GM23338 (cell line): ENCODE measurements at regions not wholly inside any gene's neighbourhood (a gene's known extent, or its start where the extent isn't known, plus 50 kb on each side); places are given as distances from the start of the nearest gene placed in this dataset.
A peak's percentile ranks its signal among the peaks of the same experiment; 100 is the strongest.

ENCODE experiments used
- ATAC-seq: fragments of 200-7000 bp; cut with Tn5 transposase; 3 replicates; pipeline ENCODE4 v1.9.1; 2020
- DNase-seq: peaks from one replicate; pipeline ENCODE4 v3.0.0-alpha.2; 2015; ENCODE audit warnings: low spot score
- H2AFZ ChIP-seq: fragments of 200-600 bp; sonication (generic); 2 replicates; pipeline ENCODE4 v1.8.0; 2016; ENCODE audit warnings: antibody characterized with exemption, mild to moderate bottlenecking, moderate library complexity
- H3F3A ChIP-seq: fragments of 200-600 bp; sonication (generic); replicated peaks from 2 replicates; pipeline ENCODE4 v1.8.0; 2017; ENCODE audit warnings: antibody characterized with exemption, mixed run types, low read depth
- H3K27ac ChIP-seq: fragments of 200-600 bp; sonication (generic); 2 replicates; pipeline ENCODE4 v1.6.1; 2016; ENCODE audit warnings: low read depth
- H3K27me3 ChIP-seq: fragments of 200-600 bp; sonication (generic); 2 replicates; pipeline ENCODE4 v1.8.0; 2016; ENCODE audit warnings: mild to moderate bottlenecking, mixed run types, moderate library complexity; ENCODE audit not compliant: insufficient read depth
- H3K36me3 ChIP-seq: fragments of 200-600 bp; sonication (generic); 2 replicates; pipeline ENCODE4 v1.8.0; 2016; ENCODE audit warnings: mild to moderate bottlenecking; ENCODE audit not compliant: insufficient read depth
- H3K4me1 ChIP-seq: fragments of 200-600 bp; sonication (generic); 2 replicates; pipeline ENCODE4 v1.8.0; 2016; ENCODE audit warnings: mild to moderate bottlenecking, moderate library complexity; ENCODE audit not compliant: insufficient read depth
- H3K4me2 ChIP-seq: fragments of 200-600 bp; sonication (generic); 2 replicates; pipeline ENCODE4 v1.7.1; 2017; ENCODE audit warnings: mixed run types
- H3K4me3 ChIP-seq: fragments of 200-600 bp; sonication (generic); 2 replicates; pipeline ENCODE4 v1.6.1; 2016; ENCODE audit warnings: mixed run types
- H3K79me2 ChIP-seq: fragments of 200-600 bp; sonication (generic); replicated peaks from 2 replicates; pipeline ENCODE4 v1.8.0; 2017; ENCODE audit warnings: mild to moderate bottlenecking; ENCODE audit not compliant: insufficient read depth
- H3K9me2 ChIP-seq: fragments of 200-600 bp; sonication (generic); 2 replicates; pipeline ENCODE4 v1.8.0; 2017; ENCODE audit not compliant: insufficient read depth
- H4K20me1 ChIP-seq: fragments of 200-600 bp; sonication (generic); replicated peaks from 2 replicates; pipeline ENCODE4 v1.8.0; 2017; ENCODE audit warnings: mild to moderate bottlenecking; ENCODE audit not compliant: insufficient read depth
- H3K27ac Mint-ChIP-seq: 2 replicates; pipeline ENCODE4 v1.8.0; 2020; ENCODE audit warnings: inconsistent platforms, mild to moderate bottlenecking, moderate library complexity, mixed read lengths
- H3K27me3 Mint-ChIP-seq: 3 replicates; pipeline ENCODE4 v1.8.0; 2022; ENCODE audit warnings: low read depth, mild to moderate bottlenecking, moderate library complexity, mixed read lengths, inconsistent platforms; ENCODE audit not compliant: insufficient read depth, poor library complexity
- H3K36me3 Mint-ChIP-seq: 3 replicates; pipeline ENCODE4 v1.8.0; 2021; ENCODE audit warnings: low read depth, mild to moderate bottlenecking, inconsistent platforms, moderate library complexity, mixed read lengths
- H3K4me1 Mint-ChIP-seq: 3 replicates; pipeline ENCODE4 v1.8.0; 2020; ENCODE audit warnings: mild to moderate bottlenecking, inconsistent platforms, mixed read lengths
- H3K4me3 Mint-ChIP-seq: 3 replicates; pipeline ENCODE4 v1.8.0; 2021; ENCODE audit warnings: moderate library complexity, mild to moderate bottlenecking, inconsistent platforms, mixed read lengths
- H3K9me3 Mint-ChIP-seq: 3 replicates; pipeline ENCODE4 v1.8.0; 2020; ENCODE audit warnings: moderate library complexity, mild to moderate bottlenecking, inconsistent platforms, mixed read lengths
- CREB1 ChIP-seq: fragments of 250-450 bp; sonication (Bioruptor Pico); IDR thresholded peaks from 2 replicates; pipeline ENCODE4 v1.5.0; 2020; ENCODE audit warnings: low read depth, mild to moderate bottlenecking, moderate library complexity
- CTCF ChIP-seq, 2 experiments: fragments of 200-600 bp in 1 of 2; sonication (generic) in 1 of 2; conservative IDR thresholded peaks; 2 replicates each; pipeline versions ENCODE4 v1.5.1 to v1.6.1; 2016 to 2017; ENCODE audit warnings: antibody characterized with exemption in 2 of 2, low read depth in 2 of 2, mild to moderate bottlenecking in 2 of 2, moderate library complexity in 1 of 2
- ETS1 ChIP-seq: IDR thresholded peaks from 2 replicates; pipeline ENCODE4 v1.6.1; 2016; ENCODE audit warnings: antibody characterized with exemption
- EZH2 ChIP-seq: fragments of 200-600 bp; sonication (generic); IDR thresholded peaks from one replicate; pipeline ENCODE4 v1.8.0; 2017; ENCODE audit warnings: antibody characterized with exemption, mild to moderate bottlenecking, low read depth; ENCODE audit not compliant: unreplicated experiment
- EZH2phosphoT487 ChIP-seq: fragments of 200-600 bp; sonication (generic); IDR thresholded peaks from one replicate; pipeline ENCODE4 v1.8.1; 2018; ENCODE audit warnings: antibody characterized with exemption; ENCODE audit not compliant: unreplicated experiment
- JUNB ChIP-seq: IDR thresholded peaks from one replicate; pipeline ENCODE4 v1.6.1; 2016; ENCODE audit warnings: antibody characterized with exemption; ENCODE audit not compliant: unreplicated experiment
- NANOG ChIP-seq: IDR thresholded peaks from 2 replicates; pipeline ENCODE4 v1.6.1; 2016; ENCODE audit warnings: antibody characterized with exemption, borderline replicate concordance
- POLR2AphosphoS5 ChIP-seq: IDR thresholded peaks from 2 replicates; pipeline ENCODE4 v1.6.1; 2016; ENCODE audit warnings: antibody characterized with exemption, low read depth
- STAT1 ChIP-seq: IDR thresholded peaks from one replicate; pipeline ENCODE4 v1.6.1; 2016; ENCODE audit warnings: antibody characterized with exemption; ENCODE audit not compliant: unreplicated experiment
- ZNF114 ChIP-seq: fragments of 250-450 bp; sonication (Bioruptor Pico); IDR thresholded peaks from 2 replicates; pipeline ENCODE4 v1.5.0; 2020; ENCODE audit warnings: mild to moderate bottlenecking, moderate library complexity
- ZNF331 ChIP-seq: fragments of 250-450 bp; sonication (Bioruptor Pico); IDR thresholded peaks from 2 replicates; pipeline ENCODE4 v1.5.0; 2020; ENCODE audit warnings: low read depth, mild to moderate bottlenecking, moderate library complexity

- Histone ChIP-seq H3K4me1 (no peaks in the 10 kb centered on the region), H3K4me3 (no peak overlapping the region), H3K4me2 (no peak overlapping the region), H3K79me2 (no peaks in the 10 kb centered on the region), H2AFZ (no peak overlapping the region), H3K27me3 (no peaks in the 10 kb centered on the region), H3K27ac (no peak overlapping the region), H3F3A (no peaks in the 10 kb centered on the region), H4K20me1 (no peaks in the 10 kb centered on the region), H3K36me3 (no peaks in the 10 kb centered on the region), H3K9me2 (no peaks in the 10 kb centered on the region)
- Mint-ChIP-seq H3K9me3 (no peaks in the 10 kb centered on the region; the same call in 2 of the 3 replicates), H3K4me1 (peaks cover 8% of the 10 kb centered on the region; the same call in 2 of the 3 replicates), H3K4me3 (no peak overlapping the region), H3K36me3 (no peaks in the 10 kb centered on the region), H3K27me3 (no peaks in the 10 kb centered on the region), H3K27ac (no peak overlapping the region)
- DNase-seq (peak; percentile 91), ATAC-seq (peak; percentile 100)
- TF ChIP-seq EZH2 (no peak), CTCF (conservative IDR thresholded peaks at IDR 0.05; ENCODE audit: low read depth in 2 of 2) (peak; percentile 87 to 96)
Measured at GRCh38 chr3:89851974-89852621, 744.7 kb downstream of the EPHA3 start.

- no peaks in the 10 kb centered on the region for H3K9me2 ChIP-seq
- H2AFZ ChIP-seq: no peak overlapping the region
- no peaks in the 10 kb centered on the region for H3F3A ChIP-seq
- DNase-seq (peak; percentile 4), ATAC-seq (no peak)
- no peaks in the 10 kb centered on the region for H4K20me1 ChIP-seq
- H3K27me3 ChIP-seq: no peaks in the 10 kb centered on the region
- no peak overlapping the region for H3K27ac Mint-ChIP-seq
- H3K79me2 ChIP-seq: no peaks in the 10 kb centered on the region
- H3K9me3 Mint-ChIP-seq: no peaks in the 10 kb centered on the region
- no peak overlapping the region for H3K4me3 ChIP-seq
- no peak overlapping the region for H3K4me2 ChIP-seq
- no peaks in the 10 kb centered on the region for H3K36me3 Mint-ChIP-seq
- no peaks in the 10 kb centered on the region for H3K27me3 Mint-ChIP-seq
- H3K27ac ChIP-seq: no peak overlapping the region
- H3K4me3 Mint-ChIP-seq: no peak overlapping the region
- H3K4me1 ChIP-seq: peaks cover 5% of the 10 kb centered on the region; the same call in 1 of the 2 replicates
- H3K4me1 Mint-ChIP-seq: peaks cover 5% of the 10 kb centered on the region; the same call in 1 of the 3 replicates
- no peaks in the 10 kb centered on the region for H3K36me3 ChIP-seq
- TF ChIP-seq CREB1 (CRISPR knock-in tag) (no peak), EZH2 (no peak), NANOG (no peak), ZNF114 (CRISPR knock-in tag) (no peak), ETS1 (no peak), STAT1 (no peak), POLR2AphosphoS5 (no peak), ZNF331 (CRISPR knock-in tag) (no peak), JUNB (no peak), EZH2phosphoT487 (no peak), CTCF (conservative IDR thresholded peaks at IDR 0.05; ENCODE audit: low read depth in 2 of 2) (no peak)
Measured at GRCh38 chr3:89859757-89860156, 752.3 kb downstream of the EPHA3 start.
